Spleen (tissue), 7 donors: ENCODE measurements at regions not wholly inside any gene's neighbourhood (a gene's known extent, or its start where the extent isn't known, plus 50 kb on each side); places are given as distances from the start of the nearest gene placed in this dataset.

Experiments
- POLR2A ChIP-seq, 3 donors: fragments of 450-650 bp; IDR thresholded peaks; one replicate each; pipeline ENCODE4 v1.5.1; 2017; ENCODE audit warnings: antibody characterized with exemption in 3 of 3, mild to moderate bottlenecking in 1 of 3
- POLR2AphosphoS5 ChIP-seq, 3 donors: sonication (generic); formaldehyde crosslinking; IDR thresholded peaks; one replicate each; pipeline ENCODE4 v1.5.1; 2017; ENCODE audit warnings: antibody characterized with exemption in 3 of 3
- TF ChIP-seq, protein P1 (sequence below), 11 experiments: fragments of 200-600 bp in 7 of 11; fragments of 450-650 bp in 4 of 11; sonication (generic) in 4 of 11; IDR thresholded peaks in 8 of 11; conservative IDR thresholded peaks in 3 of 11; 1 replicate in 7 of 11; 2 replicates in 4 of 11; pipeline versions ENCODE4 v1.4.0 to v1.8.0; 2016 to 2021; ENCODE audit warnings: antibody characterized with exemption in 11 of 11, inconsistent platforms in 4 of 11, mild to moderate bottlenecking in 1 of 11
- donor health status: DM: no; HTN: no; CAD: no; lungs with moderate emphysema.
- donor health status: DM: no; HTN: no; CAD: no.
- donor health status: DM: no; HTN: no; CAD: no.

DNA sequence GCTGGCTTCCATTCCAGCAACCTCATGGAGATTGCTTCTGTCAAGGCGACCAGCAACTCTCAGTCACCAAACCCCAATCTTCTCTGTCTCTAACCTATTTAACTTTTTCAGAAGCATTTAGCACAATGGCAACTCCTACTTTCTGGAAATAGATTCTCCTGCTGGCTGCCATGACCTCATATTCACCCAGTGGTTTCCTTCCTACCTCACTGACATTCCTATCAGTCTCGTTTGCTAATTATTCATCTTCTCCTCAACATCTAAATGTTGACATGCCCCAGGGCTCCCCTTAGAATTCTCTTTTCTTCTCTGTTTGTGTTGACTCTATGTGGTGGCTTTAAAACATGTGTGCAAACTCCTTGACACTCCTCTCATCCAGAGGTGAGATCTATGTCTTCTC is 106.7 kb downstream of the OLFM4 start:
- TF ChIP-seq, protein P1, sequence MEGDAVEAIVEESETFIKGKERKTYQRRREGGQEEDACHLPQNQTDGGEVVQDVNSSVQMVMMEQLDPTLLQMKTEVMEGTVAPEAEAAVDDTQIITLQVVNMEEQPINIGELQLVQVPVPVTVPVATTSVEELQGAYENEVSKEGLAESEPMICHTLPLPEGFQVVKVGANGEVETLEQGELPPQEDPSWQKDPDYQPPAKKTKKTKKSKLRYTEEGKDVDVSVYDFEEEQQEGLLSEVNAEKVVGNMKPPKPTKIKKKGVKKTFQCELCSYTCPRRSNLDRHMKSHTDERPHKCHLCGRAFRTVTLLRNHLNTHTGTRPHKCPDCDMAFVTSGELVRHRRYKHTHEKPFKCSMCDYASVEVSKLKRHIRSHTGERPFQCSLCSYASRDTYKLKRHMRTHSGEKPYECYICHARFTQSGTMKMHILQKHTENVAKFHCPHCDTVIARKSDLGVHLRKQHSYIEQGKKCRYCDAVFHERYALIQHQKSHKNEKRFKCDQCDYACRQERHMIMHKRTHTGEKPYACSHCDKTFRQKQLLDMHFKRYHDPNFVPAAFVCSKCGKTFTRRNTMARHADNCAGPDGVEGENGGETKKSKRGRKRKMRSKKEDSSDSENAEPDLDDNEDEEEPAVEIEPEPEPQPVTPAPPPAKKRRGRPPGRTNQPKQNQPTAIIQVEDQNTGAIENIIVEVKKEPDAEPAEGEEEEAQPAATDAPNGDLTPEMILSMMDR (IDR thresholded peaks at IDR 0.05 in 8 of 11, conservative IDR thresholded peaks at IDR 0.05 in 3 of 11): no peak
- TF ChIP-seq POLR2AphosphoS5 (IDR thresholded peaks at IDR 0.05) (no peak), POLR2A (IDR thresholded peaks at IDR 0.05) (no peak)
